Fibroblast of the aortic adventitia (primary cell): ENCODE measurements at regions not wholly inside any gene's neighbourhood (a gene's known extent, or its start where the extent isn't known, plus 50 kb on each side); places are given as distances from the start of the nearest gene placed in this dataset.
"Not testable (repeated sequence)": the region's sequence is repeated elsewhere in the genome, so short reads cannot be mapped to it uniquely, and the experiment has no call there.

Experiments used
- DNase-seq: peaks from one replicate; pipeline ENCODE4 v3.0.0-alpha.2; 2010; ENCODE audit warnings: low read depth
- H3K4me3 ChIP-seq: 2 replicates; pipeline ENCODE4 v1.5.1; 2011; ENCODE audit warnings: low read depth, mild to moderate bottlenecking, control low read depth, low read length, moderate library complexity
- CTCF ChIP-seq: IDR thresholded peaks from 2 replicates; pipeline ENCODE4 v1.5.1; 2011; ENCODE audit warnings: mild to moderate bottlenecking, low read length, control low read depth, inconsistent platforms; ENCODE audit not compliant: insufficient read depth

DNA sequence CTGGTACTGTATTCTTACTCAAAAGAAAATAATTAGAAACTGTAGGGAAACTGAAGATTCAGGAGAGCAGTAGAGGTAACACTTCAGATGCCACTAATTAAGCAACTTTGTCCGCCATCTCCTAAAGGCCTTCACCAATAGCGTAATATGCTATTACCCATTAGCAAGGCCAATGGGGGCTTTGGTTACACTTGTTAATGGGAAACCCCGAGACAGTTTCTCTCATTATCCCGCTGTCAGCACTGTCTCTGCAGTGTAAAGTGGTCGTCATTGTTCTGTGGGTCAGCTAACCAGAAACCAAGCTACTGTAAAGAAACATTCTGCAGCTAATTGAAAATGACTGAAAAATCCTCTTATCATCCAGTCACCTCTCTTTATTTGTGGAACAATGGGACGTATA lies 468.0 kb upstream of the POU3F2 start:
- H3K4me3 ChIP-seq, result no peak overlapping the region
- no peak for TF ChIP-seq CTCF
- no peak for DNase-seq

DNA sequence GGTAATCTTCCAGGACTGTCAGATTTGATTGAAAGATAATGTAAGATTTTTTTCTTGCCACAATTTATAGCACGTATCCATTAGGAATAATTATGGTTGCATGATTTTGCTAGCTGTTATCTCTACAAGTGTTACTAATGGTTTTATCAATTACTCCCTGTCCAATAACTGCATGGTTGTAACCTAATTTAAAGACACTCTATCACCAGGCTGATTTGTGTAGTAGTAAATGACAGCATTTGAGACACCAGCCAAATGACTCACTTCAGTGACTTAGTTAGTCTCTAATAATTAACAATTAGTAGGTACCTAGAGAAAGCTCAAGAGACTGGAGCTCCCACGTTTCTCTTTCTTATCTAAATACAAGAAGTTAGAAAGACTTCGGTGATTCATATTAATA lies 453.8 kb upstream of the POU3F2 start:
- no peak overlapping the region for H3K4me3 ChIP-seq
- DNase-seq, result no peak
- no peak for TF ChIP-seq CTCF

- DNase-seq, result no peak
- no peak for TF ChIP-seq CTCF
- H3K4me3 ChIP-seq, result no peak overlapping the region
These were observed 452.1 kb upstream of the POU3F2 start for GRCh38 chr6:98382246-98382645.

DNA sequence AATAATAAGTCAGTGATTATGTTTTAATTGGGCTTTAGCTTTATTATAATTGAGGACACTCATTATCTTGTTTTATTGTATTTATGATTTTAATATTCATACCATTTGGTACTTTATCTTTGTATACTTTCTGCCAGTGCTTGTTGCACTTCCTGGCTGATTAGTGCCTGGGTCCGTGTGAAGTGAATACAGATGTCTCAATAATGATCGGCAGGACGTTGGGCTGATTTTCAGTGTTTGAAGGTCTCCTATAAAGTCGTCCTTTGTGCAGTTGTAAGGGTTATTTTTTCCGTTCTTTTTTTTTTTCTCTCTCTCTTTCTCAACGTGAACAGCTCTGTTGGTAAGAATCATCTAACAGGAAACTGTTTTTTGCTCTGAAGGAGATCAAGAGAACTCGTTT lies 450.0 kb upstream of the POU3F2 start:
- TF ChIP-seq CTCF, result no peak
- H3K4me3 ChIP-seq, result no peak overlapping the region
- DNase-seq, result no peak

DNA sequence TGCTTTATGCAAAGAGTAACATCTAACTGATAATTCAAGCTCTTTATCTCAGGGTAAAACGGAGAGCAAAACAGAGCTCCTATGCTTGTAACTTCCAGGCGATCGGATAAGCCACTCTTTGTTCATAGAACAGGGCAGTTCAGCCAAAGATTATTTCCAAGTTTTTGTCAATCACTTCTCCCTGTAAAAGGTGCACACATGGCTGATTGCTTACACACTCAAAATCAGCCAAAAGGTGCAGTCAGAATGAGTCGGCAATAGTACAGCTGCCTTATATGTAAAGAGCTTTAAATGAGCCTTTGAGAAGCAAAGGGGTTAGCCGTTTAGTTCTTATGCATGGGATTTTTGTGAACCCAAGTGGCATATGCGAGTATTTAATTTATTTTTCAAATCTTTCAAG lies 449.6 kb upstream of the POU3F2 start:
- no peak for TF ChIP-seq CTCF

GRCh38 chr6:98395610-98396166 lies 438.7 kb upstream of the POU3F2 start:
- no peak for DNase-seq
- H3K4me3 ChIP-seq, result no peak overlapping the region
- no peak for TF ChIP-seq CTCF

More for the DNA sequence above, 449.6 kb upstream of the POU3F2 start:
- no peak overlapping the region for H3K4me3 ChIP-seq
- no peak for DNase-seq

DNA sequence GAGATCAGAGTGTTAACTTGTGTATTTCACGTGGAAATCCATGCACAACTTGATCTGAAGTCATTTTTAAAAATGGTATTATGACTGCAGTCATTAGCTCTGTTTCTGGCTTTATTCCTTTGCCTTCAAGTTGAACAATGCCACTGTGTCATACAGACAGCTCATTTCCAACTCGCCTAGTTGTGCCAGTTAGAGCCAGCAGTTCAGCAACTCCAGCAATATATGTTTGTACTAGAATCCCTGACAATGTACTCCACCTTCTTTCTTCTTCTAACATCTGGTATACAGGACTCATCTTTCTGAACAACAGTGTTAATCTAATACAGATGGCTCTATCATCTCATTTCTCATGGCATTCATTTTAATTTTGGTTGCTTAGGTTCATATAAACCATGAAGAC lies 418.3 kb upstream of the POU3F2 start:
- no peak overlapping the region for H3K4me3 ChIP-seq
- no peak for DNase-seq
- no peak for TF ChIP-seq CTCF

DNA sequence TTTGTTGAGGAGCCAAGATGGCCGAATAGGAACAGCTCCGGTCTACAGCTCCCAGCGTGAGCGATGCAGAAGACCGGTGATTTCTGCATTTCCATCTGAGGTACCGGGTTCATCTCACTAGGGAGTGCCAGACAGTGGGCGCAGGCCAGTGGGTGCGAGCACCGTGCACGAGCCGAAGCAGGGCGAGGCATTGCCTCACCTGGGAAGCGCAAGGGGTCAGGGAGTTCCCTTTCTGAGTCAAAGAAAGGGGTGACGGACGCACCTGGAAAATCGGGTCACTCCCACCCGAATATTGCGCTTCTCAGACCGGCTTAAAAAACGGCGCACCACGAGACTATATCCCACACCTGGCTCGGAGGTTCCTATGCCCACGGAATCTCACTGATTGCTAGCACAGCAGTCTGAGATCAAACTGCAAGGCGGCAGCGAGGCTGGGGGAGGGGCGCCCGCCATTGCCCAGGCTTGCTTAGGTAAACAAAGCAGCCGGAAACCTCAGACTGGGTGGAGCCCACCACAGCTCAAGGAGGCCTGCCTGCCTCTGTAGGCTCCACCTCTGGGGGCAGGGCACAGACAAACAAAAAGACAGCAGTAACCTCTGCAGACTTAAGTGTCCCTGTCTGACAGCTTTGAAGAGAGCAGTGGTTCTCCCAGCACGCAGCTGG lies 417.7 kb upstream of the POU3F2 start:
- not testable (repeated sequence) for DNase-seq, H3K4me3 ChIP-seq
